DMS53 (cell line): ENCODE measurements at regions not wholly inside any gene's neighbourhood (a gene's known extent, or its start where the extent isn't known, plus 50 kb on each side); places are given as distances from the start of the nearest gene placed in this dataset.
A peak's percentile ranks its signal among the peaks of the same experiment; 100 is the strongest.

ENCODE experiments used
- DNase-seq: peaks from one replicate; lab custom pipeline; 2025; lab: John Stamatoyannopoulos, UW

DNA sequence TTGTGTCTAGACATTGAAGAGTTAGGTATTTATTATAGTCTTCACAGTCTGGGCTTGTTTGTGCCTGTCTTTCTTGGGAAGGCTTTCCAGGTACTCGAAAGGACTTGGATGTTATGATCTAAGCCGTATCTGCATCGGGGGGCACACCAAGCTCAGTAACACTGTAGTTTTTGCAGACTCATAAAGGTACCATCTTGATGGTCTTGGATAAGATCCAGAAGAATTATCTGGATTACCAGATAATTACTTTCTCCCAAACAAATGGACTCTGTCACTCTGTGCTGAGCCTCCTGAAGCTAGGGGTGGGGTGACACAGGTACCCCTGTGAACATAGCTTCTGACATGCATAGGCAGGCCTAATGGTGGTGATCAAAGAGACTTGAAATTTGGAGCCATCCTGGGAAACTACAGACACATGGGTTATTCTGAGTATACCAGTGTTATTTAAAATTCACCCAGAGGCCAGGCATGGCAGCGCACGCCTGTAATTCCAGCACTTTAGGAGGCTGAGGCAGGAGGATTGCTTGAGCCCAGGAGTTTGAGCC, 238.6 kb upstream of the TPM1 start:
- no peak for DNase-seq

- no peak for DNase-seq
Observed at GRCh38 chr15:62805502-62805901, 237.0 kb upstream of the TPM1 start.

GRCh38 chr15:62807539-62808130, 234.9 kb upstream of the TPM1 start:
- DNase-seq, result no peak

DNA sequence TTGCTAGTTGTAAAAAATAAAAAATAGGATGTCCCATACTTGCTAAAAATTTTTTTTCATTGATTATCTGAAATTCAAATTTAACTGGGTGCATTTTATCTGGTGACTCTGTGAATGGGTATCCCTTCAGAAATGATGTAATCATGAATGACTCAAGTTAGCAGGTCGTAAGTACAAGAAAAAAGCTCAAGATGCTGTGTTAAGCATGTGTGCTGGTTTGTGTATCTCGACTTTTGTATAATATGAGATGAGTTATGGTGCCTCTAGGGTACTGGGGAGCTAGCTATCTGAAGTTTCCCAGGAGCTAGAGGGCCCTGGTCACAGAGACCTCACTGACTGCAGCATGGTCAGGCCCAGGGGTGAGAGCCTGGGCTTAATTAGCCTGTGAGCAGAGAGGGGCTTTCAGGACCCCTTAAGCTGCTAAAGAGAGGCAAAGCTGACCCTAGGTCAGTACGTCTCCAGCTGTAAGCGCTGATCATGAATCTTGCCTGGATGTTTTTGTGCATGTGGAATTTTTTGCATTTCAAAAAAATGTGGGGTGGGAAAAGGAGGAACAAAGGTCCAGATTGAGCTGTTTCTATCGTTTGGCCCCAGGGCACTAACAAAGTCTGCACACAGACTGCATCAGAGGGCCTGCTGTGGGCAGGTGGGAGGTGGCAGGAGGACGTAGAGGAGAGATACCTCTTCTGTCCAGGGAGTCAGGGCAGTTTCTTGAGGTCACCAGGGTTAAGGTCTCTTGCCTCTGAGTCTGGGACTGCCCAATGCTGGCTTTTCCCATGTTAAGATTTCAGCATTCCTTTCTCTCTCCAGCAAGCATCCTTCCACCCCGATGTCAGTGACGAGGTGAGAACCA, 233.2 kb upstream of the TPM1 start:
- DNase-seq, result no peak

GRCh38 chr15:62809968-62810260, 232.6 kb upstream of the TPM1 start:
- no peak for DNase-seq

DNA sequence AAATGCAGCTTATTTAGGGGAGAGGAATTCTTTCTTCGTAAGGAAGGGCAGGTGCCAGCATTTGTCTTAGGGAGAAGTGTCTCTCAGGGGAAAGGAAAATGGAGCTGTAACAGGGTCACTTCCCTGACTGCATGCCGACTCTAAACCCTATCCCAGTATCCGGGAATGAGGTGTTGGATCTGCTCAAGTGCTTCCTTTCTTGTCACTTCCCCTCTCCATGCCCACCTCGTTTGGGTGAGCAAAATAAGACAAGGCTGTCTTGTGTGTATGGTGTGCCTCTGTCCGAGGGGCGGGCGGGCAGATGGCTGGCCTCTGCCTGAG, 230.1 kb upstream of the TPM1 start:
- DNase-seq, result no peak

- DNase-seq, result no peak
Observed at GRCh38 chr15:62816342-62817069, 226.0 kb upstream of the TPM1 start.

GRCh38 chr15:62818691-62819090, 223.9 kb upstream of the TPM1 start:
- DNase-seq, result no peak

- DNase-seq, result no peak
Observed at GRCh38 chr15:62821384-62822131, 221.0 kb upstream of the TPM1 start.

DNA sequence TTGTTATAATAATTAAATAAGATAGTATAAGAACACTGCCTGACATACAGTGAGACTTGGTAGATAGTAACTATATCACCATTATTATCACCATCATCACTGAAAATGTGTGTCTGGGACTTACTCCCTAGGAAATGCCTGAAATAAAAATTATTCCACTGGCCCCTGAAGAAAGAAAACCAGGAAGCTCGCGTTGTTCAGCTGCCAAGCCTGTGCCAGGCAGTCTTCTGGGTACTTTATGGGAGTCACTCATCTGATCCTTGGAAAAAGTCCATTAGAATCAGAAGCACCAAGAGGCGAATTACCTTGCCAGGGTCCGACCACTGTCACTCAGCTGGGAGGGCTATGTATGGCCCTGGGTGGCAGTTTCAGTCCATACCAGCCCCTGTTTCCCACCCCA, 220.3 kb upstream of the TPM1 start:
- DNase-seq, result no peak

DNA sequence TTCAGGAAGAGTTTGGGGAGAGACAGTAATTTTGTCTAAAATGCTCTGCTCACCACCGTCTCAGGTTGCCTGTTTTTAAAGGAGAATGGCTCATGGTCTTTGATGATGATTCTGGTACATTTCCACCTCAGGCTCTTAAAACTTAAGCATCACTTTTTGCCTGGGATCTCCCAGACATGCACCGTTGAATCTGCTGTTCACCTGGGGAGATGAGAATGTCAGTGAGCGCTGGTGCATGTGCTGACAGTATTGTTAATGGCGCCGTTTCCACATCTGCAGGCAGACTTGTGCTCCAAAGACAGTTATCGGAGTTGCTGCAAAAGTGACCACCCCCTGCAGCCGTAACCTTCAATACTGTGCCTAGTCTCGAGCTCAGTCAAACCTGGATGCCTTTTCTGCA, 219.0 kb upstream of the TPM1 start:
- no peak for DNase-seq

GRCh38 chr15:62824111-62825015, 218.2 kb upstream of the TPM1 start:
- DNase-seq, result no peak

DNA sequence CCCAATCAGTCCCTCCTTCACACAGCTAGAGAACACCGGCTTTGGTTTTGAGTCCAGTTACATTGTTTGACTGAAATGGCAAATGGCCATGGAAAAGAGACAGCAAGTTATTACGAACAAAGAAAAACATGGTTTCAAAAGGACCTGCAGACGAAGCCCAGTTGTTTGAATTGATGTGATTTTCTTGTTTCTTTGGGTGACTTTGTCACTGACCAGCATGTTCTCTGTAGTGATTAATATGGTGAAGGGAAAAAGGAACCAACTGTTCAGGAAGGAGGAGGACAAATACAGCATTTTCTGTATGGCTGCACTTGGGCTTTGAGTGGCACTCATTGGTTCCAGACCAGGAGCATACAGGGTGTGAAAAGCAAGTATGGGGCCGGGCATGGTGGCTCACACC, 217.4 kb upstream of the TPM1 start:
- no peak for DNase-seq

DNA sequence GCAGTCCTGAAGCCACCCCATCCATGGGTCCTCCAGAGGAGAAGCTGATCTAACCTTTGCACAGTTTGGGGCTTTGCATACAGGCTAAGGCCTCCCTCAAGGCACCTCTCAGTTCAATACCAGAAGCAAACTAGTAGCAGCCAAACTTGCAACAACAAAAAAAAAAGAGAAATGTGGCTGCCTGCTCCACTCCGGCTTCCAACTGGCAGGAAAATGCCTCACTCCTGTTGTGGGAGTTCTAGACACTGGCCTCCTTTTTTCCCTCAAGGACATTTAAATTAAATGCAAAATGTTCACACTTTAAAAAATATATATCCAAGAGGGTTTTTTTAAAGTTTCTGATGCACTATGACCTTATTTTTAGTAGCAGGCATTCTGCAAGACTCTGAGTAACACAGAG, 216.0 kb upstream of the TPM1 start:
- DNase-seq, result no peak

DNA sequence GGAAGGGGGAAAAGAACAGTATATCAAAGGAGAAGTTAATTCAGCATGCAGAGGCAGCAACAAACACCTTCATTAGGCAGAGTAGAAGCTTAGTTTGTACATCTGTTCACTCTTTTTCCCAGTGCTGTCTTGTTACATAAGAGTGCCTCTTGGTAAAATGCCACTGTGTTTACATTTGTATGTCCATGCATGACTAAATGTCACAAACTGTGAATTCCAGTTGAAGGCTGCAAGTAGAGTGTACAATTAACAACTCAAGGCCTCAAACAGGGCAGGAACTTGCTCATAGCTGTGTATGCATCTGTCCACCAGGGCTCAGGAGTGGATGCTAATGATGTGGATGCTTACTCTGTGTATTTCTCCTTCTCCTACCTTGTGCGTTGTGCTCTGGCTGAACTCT, 214.2 kb upstream of the TPM1 start:
- DNase-seq, result peak; percentile 38

DNA sequence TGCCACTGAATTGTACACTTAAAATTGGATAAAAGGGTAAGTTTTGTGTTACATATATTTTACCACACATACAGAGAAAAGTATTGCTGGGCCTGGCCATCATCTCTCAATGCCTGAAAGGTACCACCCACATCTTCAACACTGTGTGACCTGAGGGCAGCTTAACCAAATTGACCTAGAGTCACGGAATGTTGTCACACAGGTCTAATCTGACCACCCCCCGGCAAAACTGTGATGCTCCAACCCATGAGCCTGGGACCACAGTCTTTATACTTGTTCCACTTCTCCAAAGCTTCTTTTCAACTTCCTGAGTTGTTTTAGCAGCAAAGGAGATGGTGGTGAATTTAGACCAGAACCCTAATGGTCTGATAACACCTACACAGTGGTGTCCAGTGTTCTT, 210.3 kb upstream of the TPM1 start:
- no peak for DNase-seq

GRCh38 chr15:62833646-62834045, 208.9 kb upstream of the TPM1 start:
- no peak for DNase-seq

- DNase-seq, result no peak
Observed at GRCh38 chr15:62834686-62835329, 207.7 kb upstream of the TPM1 start.

DNA sequence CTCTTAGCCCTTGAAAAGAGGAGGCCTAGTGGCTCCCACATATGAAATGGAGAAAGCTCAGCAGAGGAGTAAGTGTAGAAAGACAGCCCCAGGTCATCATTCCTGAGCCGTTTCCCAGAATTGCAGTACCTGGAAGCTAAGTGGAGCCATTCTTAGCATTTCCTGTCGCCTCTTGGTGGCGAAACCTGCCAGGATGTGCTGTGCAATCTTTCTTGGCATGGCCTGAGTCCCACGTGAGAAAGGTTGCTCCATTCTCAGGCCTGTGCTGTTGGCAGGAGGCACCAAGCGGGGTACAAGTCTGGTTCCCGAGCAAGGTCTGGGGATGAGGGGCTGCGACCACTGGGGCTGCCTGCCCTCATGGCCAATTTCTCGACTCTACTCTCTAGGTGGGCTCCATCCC, 207.2 kb upstream of the TPM1 start:
- no peak for DNase-seq

DNA sequence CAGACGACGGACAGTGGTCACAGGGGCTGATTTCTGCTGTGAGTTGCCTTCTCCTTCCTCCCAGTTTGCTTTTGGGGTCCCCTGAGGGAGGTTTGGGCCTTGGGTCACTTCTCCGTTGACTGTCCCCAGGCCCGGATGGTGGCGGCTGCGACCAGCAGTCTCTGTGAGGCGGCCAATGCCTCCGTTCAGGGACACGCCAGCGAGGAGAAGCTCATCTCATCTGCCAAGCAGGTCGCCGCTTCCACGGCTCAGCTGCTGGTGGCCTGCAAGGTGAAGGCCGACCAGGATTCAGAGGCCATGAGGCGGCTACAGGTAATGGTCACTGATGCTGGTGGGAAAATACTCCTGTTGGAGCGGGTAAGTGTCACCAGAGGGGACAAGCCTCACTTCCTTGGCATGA, 206.8 kb upstream of the TPM1 start:
- DNase-seq, result no peak
